ENCODE measurements at regions not wholly inside any gene's neighbourhood (a gene's known extent, or its start where the extent isn't known, plus 50 kb on each side); places are given as distances from the start of the nearest gene placed in this dataset.
"Not testable (repeated sequence)": the region's sequence is repeated elsewhere in the genome, so short reads cannot be mapped to it uniquely, and the experiment has no call there.

DNA sequence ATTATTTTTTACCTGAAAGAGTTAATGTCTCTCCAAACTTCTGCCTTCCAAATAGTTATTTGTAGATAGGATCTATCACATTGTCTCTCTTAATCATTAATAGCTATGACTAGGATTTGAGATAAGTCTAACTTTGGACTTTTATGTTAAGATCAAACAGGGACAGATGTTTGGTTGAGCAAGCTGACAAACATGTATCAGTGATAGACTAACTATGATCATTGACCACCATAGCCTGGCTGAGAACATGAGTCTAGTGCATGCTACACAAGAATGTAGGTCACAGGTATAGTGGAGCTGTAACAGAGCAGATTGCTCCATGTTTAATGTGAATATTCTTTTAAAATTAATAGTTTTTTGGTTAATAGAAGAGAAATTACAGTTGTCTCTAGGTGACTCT is 52.0 kb downstream of the SYT15B start:
- not testable (repeated sequence) for DNase-seq

DNA sequence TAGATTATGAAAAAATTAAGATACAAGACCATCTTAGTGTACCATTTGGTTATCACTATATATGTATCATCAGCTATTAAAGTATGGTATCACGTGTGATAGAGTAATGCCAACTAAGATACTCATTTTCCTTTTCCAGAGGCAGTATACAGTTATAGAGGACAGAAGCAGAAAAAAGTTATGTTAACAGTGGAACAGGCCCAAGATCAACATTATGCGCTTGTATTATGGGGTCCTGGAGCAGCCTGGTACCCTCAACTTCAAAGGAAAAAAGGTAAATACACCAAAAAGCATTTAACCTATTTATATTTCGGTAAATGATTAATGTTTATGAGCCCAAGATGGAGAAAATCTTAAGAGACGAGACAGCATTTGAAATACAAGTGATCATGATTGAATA is 52.9 kb downstream of the SYT15B start:
- not testable (repeated sequence) for DNase-seq

DNA sequence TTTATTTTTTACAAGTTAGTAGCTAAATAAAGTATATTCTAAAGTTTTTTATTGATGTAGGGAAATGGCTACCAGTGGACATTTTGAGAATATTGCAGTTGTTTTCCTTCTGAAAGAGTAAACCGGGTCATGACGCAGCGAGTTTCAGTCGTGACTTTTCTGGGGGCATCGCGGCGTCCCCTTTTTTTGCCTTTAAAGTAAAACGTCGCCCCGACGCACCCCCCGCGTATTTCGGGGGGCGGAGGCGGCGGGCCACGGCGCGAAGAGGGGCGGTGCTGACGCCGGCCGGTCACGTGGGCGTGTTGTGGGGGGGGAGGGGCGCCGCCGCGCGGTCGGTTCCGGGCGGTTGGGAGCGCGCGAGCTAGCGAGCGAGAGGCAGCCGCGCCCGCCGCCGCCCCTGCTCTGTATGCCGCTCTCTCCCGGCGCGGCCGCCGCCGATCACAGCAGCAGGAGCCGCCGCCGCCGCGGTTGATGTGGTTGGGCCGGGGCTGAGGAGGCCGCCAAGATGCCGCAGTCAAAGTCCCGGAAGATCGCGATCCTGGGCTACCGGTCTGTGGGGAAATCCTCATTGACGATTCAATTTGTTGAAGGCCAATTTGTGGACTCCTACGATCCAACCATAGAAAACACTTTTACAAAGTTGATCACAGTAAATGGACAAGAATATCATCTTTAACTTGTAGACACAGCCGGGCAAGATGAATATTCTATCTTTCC is 57.5 kb downstream of the SYT15B start:
- DNase-seq, result not testable (repeated sequence)

DNA sequence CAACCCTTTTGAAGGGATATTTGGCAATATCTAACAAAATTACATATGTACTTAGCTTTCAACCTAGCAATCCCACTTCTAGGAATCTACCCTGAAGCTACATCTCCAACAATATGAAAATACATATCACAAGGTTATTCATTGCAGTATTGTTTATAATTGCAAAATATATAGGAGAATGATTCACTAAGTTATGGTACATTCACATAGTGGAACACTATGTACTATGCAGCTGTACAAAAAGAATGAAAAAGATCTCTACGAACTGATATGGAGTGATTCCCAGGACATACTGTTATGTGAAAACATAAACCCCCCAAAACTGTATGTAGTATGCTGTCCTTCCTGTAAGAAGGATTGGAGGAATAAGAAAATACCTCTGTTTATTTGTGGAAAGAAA is 62.1 kb downstream of the SYT15B start:
- not testable (repeated sequence) for DNase-seq

DNA sequence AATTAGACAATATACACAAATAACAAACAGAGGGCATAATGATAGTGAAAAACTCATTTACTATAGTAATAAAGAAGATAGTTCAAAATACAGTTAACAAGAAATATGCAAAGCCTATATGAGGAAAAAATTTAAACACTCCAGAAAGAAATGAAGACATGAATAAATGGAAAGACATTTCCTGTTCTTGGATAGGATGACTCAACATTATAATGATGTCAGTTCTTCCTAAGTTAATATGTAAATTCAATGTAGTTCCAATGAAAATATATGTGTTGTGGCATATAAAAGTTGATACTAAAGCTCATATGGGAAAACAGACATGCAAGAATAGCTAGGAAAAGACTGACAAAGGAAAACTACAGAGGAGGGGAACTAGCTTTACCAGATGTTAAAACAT is 63.5 kb downstream of the SYT15B start:
- DNase-seq, result peak; percentile 63

DNA sequence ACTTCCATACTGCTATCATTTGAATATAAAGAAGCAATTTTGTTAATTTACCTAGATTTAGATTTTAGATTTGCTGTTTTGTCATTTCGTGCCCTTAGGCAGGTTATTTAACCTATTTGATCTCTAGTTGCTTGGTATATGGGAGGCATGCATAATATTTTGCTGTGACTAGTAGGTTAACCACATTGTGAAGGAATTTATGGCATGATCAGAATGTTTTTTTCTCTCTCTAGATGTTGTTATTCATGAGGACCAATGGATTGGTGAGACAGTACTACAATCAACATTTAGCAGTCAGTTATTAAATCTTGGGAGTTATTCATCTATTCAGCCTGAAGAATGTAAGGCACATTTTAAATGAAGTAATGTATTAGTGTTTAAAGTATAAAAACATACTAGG is 67.2 kb downstream of the SYT15B start:
- not testable (repeated sequence) for DNase-seq

DNA sequence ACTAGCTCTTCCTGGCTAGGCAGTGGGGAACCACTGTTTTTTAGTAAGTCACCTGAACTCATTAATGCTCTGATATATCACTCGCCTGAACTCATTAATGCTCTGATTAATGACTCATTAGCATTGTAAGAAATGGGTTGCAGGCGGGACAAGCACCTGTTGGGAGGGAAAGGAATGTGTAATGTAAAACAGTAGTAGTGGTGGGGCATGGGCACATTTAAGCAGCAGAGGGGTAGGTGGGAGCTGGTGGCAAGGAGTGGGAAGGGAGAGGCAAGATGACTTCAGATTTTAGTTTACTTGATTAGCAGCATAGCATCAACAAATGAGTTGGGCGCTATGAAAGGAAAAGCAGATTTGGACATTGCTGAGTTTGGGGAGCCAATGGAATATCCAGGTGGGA is 68.2 kb downstream of the SYT15B start:
- not testable (repeated sequence) for DNase-seq

DNA sequence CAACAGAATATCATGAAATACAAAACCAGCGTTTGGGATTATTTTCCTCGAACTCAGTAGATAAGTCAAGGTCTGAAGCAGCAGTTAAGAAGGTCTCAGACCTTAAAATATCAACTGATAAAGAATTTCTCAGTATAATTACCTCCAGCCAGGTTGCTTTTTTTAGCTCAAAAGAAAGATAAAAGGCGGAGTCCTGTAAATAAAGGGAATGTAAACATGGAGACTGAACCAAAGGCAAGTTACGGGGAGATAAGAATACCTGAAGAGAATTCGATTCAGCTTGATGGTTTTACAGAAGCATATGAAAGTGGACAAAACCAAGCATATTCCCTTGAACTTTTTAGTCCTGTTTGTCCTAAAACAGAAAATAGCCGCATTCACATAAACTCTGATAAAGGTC is 73.1 kb downstream of the SYT15B start:
- not testable (repeated sequence) for DNase-seq

DNA sequence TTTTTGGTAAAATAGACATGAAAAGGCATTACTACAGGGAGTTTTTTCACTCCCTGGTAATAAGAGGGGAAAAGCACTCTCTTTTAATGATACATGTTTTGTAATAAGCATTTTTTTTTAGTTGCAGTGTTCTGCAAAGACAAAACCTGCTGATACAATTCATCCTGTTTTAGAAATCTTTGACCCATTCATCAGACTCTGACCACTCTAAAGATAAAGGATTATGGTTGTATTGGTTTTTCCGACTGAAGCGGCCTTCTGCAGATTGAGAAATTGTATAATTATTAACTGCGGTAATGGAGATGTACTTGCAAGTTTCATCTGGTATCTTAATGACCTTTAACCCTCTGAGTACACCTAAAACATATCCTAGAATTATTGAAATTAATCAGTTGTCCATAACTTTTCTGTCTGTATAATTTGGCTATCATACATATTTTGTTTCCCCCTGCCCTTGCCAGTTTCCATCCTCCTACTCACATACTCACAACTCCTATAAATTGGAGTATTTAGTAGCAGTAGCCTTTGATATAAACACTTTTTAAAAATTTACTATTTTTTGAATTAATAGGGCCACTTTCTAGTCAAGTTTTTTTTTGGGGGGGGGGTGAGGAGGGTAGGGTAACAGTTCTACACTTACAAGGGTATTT is 79.4 kb downstream of the SYT15B start:
- not testable (repeated sequence) for DNase-seq

DNA sequence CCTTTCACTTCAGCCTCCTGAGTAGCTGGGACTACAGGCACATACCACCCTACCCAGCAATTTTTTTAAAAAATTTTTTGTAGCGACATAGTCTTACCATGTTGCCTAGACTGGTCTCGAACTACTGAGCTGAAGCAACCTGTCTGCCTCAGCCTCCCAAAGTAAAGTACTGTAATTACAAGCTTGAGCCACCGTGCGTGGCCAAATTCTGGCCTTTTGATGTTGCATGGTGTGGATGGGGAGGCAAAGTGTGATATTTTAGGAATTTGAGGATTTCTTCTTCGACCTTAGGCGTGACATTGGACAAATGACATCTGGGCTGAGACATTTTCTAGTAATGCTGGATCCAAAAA is 81.8 kb downstream of the SYT15B start:
- DNase-seq, result not testable (repeated sequence)

DNA sequence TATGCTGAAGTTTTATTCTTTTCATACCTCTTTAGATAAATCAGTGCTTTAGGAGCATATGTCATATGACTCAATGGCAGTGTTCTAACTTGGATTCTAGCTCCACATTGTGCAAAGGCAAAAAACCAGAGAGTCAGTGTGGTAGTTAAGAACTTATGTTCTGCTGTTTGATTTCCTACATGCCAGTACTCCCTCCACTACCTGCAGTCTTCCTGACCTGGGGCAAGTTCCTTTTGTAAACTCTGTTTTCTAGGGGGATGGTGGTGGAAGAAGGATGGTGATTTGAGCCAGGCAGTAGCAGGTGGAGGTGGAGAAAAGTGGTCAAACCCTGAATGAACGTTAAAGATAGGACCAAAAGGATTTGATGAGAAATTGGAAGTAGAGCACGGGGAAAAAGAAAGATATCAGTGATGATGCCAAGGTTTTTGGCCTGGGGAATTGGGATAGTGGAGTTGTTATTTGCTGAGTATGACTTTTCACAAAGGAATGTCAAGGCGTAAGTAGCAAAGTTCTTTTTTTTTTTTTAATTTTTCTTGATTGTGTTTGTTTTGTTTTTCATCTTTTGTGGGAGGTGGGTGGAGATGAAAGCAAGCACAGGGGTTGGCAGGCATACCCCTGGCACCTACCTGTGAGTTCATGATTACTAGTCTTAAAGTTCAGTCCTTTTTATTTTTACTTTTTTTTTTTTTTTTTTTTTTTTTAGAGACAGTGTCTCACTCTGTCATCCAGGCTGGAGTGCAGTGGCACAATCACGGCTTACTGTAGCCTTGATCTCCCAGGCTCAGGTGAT is 82.3 kb downstream of the SYT15B start:
- not testable (repeated sequence) for DNase-seq

DNA sequence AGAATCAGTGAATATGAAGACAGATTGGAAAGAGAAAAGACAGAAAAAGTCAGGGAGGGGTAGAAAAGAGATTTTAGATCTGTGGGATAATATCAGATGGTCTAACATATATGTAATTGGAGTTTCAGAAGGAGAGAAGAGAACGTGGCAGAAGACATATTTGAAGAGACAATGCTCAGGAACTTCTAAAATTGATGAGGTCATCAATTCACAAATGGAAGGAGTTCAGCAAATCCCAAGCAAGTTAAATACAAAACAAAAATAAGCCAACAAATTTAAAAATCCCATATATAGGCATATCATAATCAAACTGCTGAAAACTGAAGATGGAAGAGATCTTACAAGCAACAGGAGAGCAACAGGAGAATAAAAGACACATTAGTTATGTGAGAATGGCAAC is 87.3 kb downstream of the SYT15B start:
- not testable (repeated sequence) for DNase-seq

DNA sequence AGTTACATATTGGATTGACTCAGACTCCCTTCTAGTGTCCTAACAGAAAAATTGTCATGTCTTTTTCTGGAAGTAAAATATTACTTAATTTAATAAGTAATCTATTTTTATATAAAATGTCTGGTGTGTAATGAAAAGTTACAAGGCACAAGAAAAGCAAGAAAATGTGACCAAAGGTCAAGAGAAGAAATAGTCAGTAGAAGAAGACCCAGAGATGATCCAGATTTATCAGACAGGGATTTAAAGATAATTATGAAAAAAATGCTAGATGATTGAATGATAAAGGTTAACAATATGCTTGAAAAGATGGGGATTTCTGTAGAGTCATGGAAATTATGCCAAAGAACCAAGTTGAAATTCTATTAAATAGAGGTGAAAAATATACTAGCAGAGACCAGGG is 87.8 kb downstream of the SYT15B start:
- not testable (repeated sequence) for DNase-seq

DNA sequence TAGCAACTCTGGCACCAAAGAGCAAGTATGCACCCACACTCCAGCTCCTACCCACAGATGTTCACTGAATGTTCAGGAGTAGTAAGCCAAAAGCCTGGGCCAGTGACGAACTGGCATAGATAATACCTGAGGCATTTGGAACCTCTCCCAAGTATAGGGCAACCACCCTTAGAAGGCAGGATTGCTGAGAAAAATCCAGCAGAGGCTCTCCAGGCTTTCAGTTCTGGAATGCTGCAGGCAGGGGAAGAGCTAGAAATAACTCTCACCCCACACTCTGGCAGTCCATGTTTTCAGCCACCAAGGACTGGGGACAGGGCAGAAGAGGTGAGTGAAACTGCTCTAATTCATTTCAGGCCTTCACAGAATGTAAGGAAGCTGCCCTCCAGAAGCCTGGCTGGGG is 90.3 kb downstream of the SYT15B start:
- not testable (repeated sequence) for DNase-seq

DNA sequence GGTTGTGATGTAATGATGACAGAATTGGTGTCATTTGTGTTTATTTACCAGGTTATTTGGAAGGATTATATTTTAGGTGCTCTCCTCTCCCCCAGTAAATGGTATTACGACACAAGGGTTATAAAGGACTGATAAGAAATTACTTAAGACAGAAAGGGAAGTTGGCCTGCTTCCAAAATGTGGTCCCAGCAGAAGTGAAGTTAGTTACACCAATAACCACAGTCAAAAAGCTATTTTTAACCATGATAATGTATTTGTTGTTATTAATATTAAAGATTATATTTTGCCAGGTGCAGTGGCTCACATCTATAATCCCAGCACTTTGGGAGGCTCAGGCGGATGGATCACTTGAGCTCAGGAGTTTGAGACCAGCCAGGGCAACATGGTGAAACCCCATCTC is 92.5 kb downstream of the SYT15B start:
- not testable (repeated sequence) for DNase-seq

DNA sequence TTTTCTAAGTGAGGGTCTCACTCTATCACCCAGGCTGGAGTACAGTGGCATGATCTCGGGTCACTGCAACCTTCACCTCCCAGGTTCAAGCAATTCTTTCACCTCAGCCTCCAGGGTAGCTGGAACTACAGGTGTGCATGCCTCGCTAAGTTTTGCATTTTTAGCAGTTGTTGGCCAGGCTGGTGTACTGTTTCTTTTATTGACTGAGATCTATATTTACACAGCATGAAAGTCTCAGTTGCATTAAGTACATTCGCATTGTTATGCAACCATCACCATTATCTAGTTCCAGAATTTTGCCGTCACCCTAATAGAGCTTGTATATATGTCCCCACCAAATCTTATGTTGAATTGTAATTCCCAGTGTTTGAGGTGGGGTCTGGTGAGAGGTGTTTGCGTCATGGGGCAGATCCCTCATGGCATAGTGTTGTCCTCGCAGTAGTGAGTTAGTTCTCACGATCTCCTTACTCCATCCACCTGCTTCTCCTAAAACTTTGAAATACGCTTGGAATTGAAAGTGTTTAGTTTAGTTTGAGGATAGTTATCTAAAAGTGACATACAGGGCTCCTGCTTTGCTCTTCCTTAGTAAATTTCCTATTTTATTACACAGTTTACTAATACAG is 101.3 kb downstream of the SYT15B start:
- DNase-seq, result not testable (repeated sequence)

DNA sequence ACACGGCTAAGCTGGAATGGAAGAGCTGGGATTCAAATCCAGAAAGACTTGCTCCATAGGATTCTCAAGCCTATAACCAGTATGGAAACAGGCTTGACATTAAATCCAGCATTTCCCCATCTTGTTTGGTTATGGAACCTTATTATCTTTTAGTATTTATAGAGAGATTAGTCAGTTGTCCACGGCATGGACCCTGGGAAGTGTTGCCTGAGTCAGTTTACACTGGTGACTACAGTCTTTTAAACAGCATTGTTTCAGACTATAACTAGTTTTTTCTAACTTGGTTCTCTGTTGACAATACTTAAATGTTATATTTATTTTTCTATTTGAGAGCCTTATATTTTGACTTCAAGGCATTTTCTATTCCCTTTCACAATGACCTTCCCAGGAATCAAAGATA is 106.7 kb downstream of the SYT15B start:
- not testable (repeated sequence) for DNase-seq

DNA sequence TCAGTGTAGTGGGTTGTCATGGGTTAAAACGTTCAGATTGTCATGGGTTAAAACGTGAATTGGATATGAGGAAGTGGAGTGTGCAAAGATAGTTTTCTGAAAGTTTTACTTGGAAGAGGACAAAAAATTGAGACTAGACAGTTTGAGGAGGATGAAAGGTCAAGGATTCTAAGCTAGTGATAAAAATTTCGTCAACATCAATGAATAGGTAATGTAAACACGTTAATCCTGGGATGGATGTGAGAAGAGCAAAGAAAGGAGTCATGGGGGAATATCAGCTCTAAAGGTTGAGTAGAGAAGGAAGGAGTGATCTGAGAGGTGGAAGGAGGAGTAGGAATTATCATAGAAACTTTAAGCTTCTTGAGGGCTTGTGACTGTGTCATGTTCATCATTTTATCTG is 109.2 kb downstream of the SYT15B start:
- DNase-seq, result not testable (repeated sequence)

DNA sequence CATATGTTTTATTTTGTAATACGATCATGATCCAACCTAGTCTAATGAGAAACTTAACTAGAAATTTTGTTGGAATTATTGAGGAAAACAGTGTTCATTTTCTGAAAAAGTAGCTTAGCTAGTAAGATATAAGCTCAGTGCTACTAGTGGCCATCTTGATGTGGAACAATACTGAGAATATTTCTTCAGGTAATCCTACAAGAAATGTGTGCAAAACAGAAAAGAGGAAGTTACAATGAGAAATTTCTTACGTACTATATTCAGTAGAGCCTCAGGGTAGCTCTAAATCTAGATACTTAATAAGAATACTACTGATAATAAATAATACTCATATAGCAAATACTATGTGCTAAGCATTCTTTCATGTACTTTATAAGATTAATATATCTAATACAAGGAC is 114.8 kb downstream of the SYT15B start:
- DNase-seq, result not testable (repeated sequence)

DNA sequence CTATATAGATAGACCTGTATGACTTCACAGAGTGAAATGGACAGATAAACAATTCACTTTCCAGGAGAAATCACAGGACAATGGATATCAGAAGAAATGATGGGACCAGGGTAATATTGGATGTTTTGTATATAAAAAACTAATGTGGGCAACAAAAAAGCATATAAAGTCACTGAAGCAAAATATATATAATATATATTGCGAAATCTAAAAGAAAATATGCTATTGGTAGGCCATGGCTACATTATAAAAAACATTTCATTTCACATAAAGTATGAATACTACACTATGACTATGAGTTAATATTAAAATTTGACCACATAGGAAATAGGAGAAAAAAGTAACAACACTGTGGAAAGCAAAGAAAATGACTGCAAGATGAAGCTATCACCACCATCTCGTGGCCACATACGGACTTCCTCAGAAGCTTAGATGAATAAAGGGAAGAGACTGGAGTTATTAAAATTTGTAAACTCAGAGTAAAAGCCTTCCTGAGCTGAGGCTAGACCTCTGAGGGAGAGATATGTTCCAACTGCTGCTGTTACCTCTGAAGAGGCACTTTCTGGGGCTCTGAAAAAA is 115.8 kb downstream of the SYT15B start:
- peak; percentile 1 for DNase-seq

DNA sequence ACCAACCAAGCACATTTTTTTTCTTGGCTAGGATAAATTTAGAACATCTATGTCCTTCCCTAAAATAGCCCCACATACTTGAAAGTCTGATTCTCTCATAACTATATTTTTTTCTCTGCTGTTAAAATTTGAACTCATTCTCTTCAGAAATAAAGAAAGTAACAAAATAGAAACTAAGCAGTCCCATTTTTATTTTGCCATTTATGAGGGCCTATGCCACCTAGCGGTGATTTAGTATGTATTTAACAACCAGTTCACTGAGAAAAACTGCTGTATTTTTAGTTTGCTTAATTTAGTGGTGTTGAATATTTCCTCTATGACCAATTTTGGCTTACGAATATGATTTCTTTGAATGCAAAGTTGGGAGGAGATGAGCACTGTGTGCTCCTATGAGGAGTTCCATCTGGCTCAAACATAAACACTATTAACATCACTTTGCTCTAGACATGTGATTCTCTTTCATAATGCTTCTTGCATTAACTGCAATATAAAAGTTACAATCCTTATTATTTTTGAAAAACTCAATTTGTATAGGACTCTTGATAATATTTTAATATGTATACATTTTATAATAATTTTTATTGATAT is 116.6 kb downstream of the SYT15B start:
- DNase-seq, result peak; percentile 59

DNA sequence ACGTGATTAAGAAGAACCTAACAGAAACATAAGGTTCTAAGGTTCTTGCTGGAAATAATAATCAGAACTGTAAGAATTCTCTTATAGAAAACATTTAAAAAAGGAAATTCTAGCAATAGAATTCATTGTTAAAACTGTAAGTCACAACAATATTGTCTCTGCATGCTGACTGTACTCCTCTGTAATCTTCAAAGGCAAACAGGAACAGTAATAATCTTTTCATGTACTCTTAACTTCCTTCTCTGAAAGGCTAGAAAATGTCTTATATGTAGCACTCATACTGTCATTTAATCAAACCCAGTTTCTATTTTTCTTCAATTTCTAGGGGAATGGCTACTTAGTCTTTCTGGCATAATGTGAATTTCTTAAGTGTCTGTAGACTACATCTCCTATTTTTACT is 103.5 kb upstream of the AGAP9 start:
- DNase-seq, result not testable (repeated sequence)
